ENCODE measurements at regions not wholly inside any gene's neighbourhood (a gene's known extent, or its start where the extent isn't known, plus 50 kb on each side); places are given as distances from the start of the nearest gene placed in this dataset.

- TF ChIP-seq, protein P1, sequence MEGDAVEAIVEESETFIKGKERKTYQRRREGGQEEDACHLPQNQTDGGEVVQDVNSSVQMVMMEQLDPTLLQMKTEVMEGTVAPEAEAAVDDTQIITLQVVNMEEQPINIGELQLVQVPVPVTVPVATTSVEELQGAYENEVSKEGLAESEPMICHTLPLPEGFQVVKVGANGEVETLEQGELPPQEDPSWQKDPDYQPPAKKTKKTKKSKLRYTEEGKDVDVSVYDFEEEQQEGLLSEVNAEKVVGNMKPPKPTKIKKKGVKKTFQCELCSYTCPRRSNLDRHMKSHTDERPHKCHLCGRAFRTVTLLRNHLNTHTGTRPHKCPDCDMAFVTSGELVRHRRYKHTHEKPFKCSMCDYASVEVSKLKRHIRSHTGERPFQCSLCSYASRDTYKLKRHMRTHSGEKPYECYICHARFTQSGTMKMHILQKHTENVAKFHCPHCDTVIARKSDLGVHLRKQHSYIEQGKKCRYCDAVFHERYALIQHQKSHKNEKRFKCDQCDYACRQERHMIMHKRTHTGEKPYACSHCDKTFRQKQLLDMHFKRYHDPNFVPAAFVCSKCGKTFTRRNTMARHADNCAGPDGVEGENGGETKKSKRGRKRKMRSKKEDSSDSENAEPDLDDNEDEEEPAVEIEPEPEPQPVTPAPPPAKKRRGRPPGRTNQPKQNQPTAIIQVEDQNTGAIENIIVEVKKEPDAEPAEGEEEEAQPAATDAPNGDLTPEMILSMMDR (IDR thresholded peaks at IDR 0.05; ENCODE audit: insufficient read depth, low read depth, low read length, missing control alignments): no peak
- H3K4me3 ChIP-seq (ENCODE audit: low read length): no peak overlapping the region
- no peak for DNase-seq (ENCODE audit: low read depth)
These were observed 579.7 kb upstream of the DPP6 start for GRCh38 chr7:153472516-153472915.

DNA sequence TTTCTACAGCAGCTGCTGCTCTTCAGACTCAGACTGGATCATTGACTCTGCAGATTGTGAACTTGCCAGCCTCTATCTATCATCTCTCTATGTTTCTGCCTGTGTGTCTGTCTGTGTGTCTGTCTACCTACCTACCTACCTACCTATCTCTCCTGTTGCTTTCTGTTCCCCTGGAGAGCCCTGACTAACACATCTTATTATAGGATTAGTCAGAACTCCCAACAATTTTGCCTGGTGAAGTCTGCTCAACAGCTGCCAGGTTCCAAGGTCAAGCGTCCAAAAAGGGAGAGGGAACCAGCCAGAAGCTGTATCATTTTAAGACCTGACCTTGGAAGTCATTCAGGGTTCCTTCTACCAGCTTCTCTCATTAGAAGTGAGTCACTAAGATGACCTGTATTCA lies 579.0 kb upstream of the DPP6 start:
- H3K4me3 ChIP-seq (ENCODE audit: low read length): no peak overlapping the region
- TF ChIP-seq, protein P1 (IDR thresholded peaks at IDR 0.05; ENCODE audit: insufficient read depth, low read depth, low read length, missing control alignments): no peak
- DNase-seq (ENCODE audit: low read depth): no peak

DNA sequence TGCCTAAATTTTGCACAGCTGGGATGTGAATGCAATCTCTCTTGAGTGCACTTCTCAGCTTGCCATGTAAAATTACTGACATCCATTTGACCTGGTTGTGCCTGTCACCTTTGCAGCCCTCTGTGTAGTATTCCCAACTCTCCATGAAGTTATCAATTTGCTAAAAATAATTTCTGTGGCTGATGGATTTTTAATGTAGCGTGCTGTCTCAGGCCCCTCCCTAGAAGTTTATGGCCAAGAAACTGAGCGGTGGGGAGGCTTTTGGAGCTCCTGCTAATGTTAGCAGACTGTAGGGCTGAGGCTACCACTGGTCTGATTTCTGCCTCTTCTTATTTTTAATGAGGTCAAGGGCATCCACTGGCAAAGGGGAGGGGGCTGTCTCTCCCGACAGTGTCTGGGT lies 577.0 kb upstream of the DPP6 start:
- TF ChIP-seq, protein P1 (IDR thresholded peaks at IDR 0.05; ENCODE audit: insufficient read depth, low read depth, low read length, missing control alignments): no peak
- DNase-seq (ENCODE audit: low read depth): no peak
- no peak overlapping the region for H3K4me3 ChIP-seq (ENCODE audit: low read length)

DNA sequence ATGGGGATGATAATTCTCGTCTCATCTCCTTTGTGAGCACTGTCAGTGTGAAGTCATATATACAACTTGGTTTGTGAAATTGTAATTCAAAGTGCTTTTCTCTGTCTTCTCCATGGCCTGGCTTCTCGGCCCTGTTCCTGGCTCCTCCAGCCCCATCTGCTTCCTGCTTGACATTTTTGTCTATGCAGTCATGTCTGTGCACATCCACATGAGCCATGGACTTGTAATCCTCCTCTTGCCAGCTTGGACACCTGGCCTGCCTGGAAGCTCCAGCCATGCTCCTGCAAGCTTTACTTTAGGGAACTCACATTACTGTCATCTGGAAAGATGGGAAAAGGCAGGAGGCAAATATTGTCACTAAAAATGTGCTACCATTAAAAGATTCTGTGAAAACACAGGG lies 576.0 kb upstream of the DPP6 start:
- TF ChIP-seq, protein P1 (IDR thresholded peaks at IDR 0.05; ENCODE audit: insufficient read depth, low read depth, low read length, missing control alignments): no peak
- no peak overlapping the region for H3K4me3 ChIP-seq (ENCODE audit: low read length)

GRCh38 chr7:153496257-153496656 lies 555.9 kb upstream of the DPP6 start:
- no peak overlapping the region for H3K4me3 ChIP-seq (ENCODE audit: low read length)
- TF ChIP-seq, protein P1 (IDR thresholded peaks at IDR 0.05; ENCODE audit: insufficient read depth, low read depth, low read length, missing control alignments): no peak
- DNase-seq (ENCODE audit: low read depth): no peak

More for the DNA sequence above, 576.0 kb upstream of the DPP6 start:
- DNase-seq (ENCODE audit: low read depth): no peak

DNA sequence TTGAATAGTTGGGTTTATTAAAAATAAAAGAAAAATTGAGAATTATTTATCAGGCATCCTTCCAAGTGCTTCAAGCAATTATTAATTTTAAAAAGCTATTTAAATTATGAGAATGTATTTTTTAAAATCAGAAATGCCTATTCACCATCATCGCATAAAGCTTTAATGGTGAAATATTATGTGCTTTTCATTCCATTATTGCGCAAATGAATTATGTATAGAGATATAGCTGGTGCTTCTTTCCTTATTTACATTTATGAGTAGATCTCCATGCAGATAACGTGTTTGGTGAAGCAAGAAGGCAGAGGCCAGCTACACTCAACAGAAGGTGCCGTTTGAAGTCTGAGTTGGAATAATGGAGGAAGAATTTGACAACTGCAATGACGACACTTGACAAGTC lies 549.1 kb upstream of the DPP6 start:
- TF ChIP-seq, protein P1 (IDR thresholded peaks at IDR 0.05; ENCODE audit: insufficient read depth, low read depth, low read length, missing control alignments): no peak
- no peak for DNase-seq (ENCODE audit: low read depth)
- no peak overlapping the region for H3K4me3 ChIP-seq (ENCODE audit: low read length)

DNA sequence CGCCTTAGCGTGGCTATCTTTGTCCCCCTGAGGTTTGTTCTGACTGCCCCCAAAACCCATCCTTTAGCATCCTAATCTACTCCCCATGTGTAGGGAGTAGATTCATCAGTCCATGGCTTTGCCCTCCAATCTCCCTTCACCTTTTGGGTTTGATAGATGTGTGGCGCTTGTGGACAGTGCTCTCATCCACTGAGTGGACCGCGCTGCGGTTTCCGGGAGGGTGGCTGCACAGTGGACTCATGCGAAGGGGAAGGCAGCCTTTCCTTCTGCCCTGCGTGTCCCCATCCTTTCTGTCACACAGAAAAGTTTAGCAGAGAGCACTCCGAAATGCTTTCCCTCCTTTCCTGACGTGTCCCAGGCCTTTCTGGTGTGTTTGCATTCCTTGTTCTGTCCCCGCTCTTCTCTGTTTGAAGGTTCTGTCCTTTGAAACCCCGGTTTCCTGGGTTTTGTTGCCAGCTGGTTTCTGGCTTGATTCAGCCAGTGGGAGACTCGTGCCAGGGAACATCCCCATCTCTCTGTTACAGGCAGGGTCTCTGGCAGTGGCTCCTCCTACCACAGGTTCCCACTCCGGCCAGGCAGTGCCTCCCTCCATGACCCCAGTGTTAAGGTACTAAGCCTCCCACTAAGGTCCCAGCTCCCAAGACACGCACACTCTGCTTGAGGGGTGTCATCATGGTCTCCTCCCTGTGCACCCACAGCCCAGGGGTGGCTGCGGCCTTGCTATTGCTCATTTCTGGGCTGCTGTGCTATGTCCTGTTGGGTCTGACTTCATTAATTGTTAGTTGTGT lies 547.7 kb upstream of the DPP6 start:
- no peak for DNase-seq (ENCODE audit: low read depth)
- TF ChIP-seq, protein P1 (IDR thresholded peaks at IDR 0.05; ENCODE audit: insufficient read depth, low read depth, low read length, missing control alignments): no peak
- H3K4me3 ChIP-seq (ENCODE audit: low read length): no peak overlapping the region

Data from epithelial cell of esophagus (primary cell).